HG03135 (cell line): ENCODE measurements at regions not wholly inside any gene's neighbourhood (a gene's known extent, or its start where the extent isn't known, plus 50 kb on each side); places are given as distances from the start of the nearest gene placed in this dataset.

Experiments used
- ATAC-seq: cut with Tn5 transposase; IDR thresholded peaks from one replicate; pipeline ENCODE4 v1.9.1; 2021; ENCODE audit warnings: mild to moderate bottlenecking, moderate library complexity; ENCODE audit not compliant: unreplicated experiment

- no peak for ATAC-seq
Measured at GRCh38 chr1:90782046-90782445, 64.9 kb upstream of the BARHL2 start.

DNA sequence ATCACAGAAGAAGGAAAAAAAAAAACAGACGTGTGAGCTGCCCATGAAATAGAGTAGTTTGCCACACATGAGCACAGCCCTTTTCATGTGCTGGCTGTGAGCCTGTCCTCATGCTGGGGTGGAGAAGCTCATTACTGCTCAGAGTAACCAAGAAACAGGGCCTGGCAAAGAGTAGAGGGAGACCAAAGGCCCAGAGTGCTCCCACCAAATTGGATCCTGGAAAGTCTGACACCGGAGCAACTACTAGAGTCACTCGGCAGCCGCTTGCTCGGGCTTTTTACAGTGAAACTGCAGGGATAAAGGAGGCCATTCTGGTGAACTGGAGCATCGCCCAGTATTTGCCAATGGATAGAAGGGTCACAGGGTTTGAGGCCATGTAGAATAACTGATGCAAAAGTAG, 64.4 kb upstream of the BARHL2 start:
- no peak for ATAC-seq

GRCh38 chr1:90780981-90781380, 63.9 kb upstream of the BARHL2 start:
- ATAC-seq: no peak

- ATAC-seq: no peak
Measured at GRCh38 chr1:90779573-90779972, 62.5 kb upstream of the BARHL2 start.

GRCh38 chr1:90778486-90778885, 61.4 kb upstream of the BARHL2 start:
- ATAC-seq: no peak

DNA sequence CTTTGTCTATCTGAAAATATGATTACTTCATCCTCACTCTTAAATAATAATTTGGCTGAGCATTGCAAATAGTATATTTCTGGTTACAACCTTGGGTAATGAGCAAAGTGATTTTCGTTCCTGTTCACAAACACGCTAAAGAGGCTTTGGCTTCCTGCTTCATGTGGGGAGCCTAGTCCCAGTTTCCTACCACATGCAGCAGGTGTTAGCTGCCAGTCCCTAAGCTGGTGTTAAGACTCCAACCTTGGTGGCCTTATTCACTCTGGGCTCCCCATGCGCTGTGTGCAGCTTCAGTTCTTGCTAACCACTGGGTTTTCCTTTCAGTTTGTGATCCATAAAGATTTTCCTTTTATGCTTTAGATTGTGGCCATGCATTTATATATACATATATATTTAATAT, 56.7 kb upstream of the BARHL2 start:
- ATAC-seq: no peak

DNA sequence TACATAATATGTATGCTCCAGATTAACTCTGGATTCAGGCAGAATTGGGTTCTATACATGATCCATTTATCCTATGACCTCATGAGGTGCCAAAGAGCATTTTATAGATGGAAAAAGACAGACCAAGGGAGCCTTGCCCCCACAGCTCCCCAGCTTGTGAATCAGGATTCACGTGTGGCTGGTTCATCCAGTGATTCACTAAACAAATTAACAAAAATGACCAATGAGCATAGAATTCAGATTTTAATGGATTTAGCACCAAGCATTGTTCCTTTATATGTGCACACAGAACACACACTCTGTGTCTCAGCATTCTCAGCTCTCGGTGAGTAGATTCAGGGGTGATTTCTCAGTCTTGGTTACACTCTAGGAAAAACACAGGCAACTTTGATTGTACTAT, 51.7 kb upstream of the BARHL2 start:
- no peak for ATAC-seq

GRCh38 chr1:90768098-90768497, 51.0 kb upstream of the BARHL2 start:
- ATAC-seq: no peak
